ENCODE measurements at regions not wholly inside any gene's neighbourhood (a gene's known extent, or its start where the extent isn't known, plus 50 kb on each side); places are given as distances from the start of the nearest gene placed in this dataset.

GRCh38 chr10:70981936-70982335 lies 93.6 kb upstream of the PCBD1 start (continued):
- TF ChIP-seq, protein P1, sequence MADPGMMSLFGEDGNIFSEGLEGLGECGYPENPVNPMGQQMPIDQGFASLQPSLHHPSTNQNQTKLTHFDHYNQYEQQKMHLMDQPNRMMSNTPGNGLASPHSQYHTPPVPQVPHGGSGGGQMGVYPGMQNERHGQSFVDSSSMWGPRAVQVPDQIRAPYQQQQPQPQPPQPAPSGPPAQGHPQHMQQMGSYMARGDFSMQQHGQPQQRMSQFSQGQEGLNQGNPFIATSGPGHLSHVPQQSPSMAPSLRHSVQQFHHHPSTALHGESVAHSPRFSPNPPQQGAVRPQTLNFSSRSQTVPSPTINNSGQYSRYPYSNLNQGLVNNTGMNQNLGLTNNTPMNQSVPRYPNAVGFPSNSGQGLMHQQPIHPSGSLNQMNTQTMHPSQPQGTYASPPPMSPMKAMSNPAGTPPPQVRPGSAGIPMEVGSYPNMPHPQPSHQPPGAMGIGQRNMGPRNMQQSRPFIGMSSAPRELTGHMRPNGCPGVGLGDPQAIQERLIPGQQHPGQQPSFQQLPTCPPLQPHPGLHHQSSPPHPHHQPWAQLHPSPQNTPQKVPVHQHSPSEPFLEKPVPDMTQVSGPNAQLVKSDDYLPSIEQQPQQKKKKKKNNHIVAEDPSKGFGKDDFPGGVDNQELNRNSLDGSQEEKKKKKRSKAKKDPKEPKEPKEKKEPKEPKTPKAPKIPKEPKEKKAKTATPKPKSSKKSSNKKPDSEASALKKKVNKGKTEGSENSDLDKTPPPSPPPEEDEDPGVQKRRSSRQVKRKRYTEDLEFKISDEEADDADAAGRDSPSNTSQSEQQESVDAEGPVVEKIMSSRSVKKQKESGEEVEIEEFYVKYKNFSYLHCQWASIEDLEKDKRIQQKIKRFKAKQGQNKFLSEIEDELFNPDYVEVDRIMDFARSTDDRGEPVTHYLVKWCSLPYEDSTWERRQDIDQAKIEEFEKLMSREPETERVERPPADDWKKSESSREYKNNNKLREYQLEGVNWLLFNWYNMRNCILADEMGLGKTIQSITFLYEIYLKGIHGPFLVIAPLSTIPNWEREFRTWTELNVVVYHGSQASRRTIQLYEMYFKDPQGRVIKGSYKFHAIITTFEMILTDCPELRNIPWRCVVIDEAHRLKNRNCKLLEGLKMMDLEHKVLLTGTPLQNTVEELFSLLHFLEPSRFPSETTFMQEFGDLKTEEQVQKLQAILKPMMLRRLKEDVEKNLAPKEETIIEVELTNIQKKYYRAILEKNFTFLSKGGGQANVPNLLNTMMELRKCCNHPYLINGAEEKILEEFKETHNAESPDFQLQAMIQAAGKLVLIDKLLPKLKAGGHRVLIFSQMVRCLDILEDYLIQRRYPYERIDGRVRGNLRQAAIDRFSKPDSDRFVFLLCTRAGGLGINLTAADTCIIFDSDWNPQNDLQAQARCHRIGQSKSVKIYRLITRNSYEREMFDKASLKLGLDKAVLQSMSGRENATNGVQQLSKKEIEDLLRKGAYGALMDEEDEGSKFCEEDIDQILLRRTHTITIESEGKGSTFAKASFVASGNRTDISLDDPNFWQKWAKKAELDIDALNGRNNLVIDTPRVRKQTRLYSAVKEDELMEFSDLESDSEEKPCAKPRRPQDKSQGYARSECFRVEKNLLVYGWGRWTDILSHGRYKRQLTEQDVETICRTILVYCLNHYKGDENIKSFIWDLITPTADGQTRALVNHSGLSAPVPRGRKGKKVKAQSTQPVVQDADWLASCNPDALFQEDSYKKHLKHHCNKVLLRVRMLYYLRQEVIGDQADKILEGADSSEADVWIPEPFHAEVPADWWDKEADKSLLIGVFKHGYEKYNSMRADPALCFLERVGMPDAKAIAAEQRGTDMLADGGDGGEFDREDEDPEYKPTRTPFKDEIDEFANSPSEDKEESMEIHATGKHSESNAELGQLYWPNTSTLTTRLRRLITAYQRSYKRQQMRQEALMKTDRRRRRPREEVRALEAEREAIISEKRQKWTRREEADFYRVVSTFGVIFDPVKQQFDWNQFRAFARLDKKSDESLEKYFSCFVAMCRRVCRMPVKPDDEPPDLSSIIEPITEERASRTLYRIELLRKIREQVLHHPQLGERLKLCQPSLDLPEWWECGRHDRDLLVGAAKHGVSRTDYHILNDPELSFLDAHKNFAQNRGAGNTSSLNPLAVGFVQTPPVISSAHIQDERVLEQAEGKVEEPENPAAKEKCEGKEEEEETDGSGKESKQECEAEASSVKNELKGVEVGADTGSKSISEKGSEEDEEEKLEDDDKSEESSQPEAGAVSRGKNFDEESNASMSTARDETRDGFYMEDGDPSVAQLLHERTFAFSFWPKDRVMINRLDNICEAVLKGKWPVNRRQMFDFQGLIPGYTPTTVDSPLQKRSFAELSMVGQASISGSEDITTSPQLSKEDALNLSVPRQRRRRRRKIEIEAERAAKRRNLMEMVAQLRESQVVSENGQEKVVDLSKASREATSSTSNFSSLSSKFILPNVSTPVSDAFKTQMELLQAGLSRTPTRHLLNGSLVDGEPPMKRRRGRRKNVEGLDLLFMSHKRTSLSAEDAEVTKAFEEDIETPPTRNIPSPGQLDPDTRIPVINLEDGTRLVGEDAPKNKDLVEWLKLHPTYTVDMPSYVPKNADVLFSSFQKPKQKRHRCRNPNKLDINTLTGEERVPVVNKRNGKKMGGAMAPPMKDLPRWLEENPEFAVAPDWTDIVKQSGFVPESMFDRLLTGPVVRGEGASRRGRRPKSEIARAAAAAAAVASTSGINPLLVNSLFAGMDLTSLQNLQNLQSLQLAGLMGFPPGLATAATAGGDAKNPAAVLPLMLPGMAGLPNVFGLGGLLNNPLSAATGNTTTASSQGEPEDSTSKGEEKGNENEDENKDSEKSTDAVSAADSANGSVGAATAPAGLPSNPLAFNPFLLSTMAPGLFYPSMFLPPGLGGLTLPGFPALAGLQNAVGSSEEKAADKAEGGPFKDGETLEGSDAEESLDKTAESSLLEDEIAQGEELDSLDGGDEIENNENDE (IDR thresholded peaks at IDR 0.05; ENCODE audit: low read depth, low read length): no peak
- no peak for TF ChIP-seq POLR2AphosphoS2 (IDR thresholded peaks at IDR 0.05; ENCODE audit: low read length)
- TF ChIP-seq ZNF785 (CRISPR knock-in tag; IDR thresholded peaks at IDR 0.05): no peak
- TF ChIP-seq ZNF263 (CRISPR knock-in tag; IDR thresholded peaks at IDR 0.05; ENCODE audit: borderline replicate concordance): no peak
- TF ChIP-seq GTF2F1 (IDR thresholded peaks at IDR 0.05; ENCODE audit: low read depth, low read length): no peak
- TF ChIP-seq, protein P2, sequence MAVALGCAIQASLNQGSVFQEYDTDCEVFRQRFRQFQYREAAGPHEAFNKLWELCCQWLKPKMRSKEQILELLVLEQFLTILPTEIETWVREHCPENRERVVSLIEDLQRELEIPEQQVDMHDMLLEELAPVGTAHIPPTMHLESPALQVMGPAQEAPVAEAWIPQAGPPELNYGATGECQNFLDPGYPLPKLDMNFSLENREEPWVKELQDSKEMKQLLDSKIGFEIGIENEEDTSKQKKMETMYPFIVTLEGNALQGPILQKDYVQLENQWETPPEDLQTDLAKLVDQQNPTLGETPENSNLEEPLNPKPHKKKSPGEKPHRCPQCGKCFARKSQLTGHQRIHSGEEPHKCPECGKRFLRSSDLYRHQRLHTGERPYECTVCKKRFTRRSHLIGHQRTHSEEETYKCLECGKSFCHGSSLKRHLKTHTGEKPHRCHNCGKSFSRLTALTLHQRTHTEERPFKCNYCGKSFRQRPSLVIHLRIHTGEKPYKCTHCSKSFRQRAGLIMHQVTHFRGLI (CRISPR knock-in tag; IDR thresholded peaks at IDR 0.05): no peak

Data from K562 (cell line).